HepG2 (cell line): ENCODE measurements at regions not wholly inside any gene's neighbourhood (a gene's known extent, or its start where the extent isn't known, plus 50 kb on each side); places are given as distances from the start of the nearest gene placed in this dataset.

Experiments
- ATAC-seq: fragments of 200-7000 bp; cut with Tn5 transposase; 3 replicates; pipeline ENCODE4 v1.9.1; 2020; ENCODE audit warnings: mild to moderate bottlenecking, moderate library complexity
- BruUV-seq: library from RNA; stranded (reverse); fragments of 400-500 nt; replicated peaks from 2 replicates; lab custom pipeline; 2021; lab: Mats Ljungman, UMichigan
- CTCF ChIA-PET: fragments of 300-600 bp; formaldehyde crosslinking; extraction: SDS; loops from one replicate; lab custom pipeline; 2021; ENCODE audit warnings: low total read pairs, inconsistent platforms, low intra/inter-chr PET ratio; lab: Yijun Ruan, JAX
- POLR2A ChIA-PET: fragments of 350-600 bp; sonication (Branson Sonifier 250); formaldehyde crosslinking; loops from one replicate; lab custom pipeline; 2020; ENCODE audit warnings: antibody characterized with exemption, inconsistent platforms; lab: Yijun Ruan, JAX
- DNase-seq: peaks from one replicate; pipeline ENCODE4 v3.0.0-alpha.2; 2015; ENCODE audit warnings: low spot score
- FAIRE-seq: peaks from 3 replicates; lab custom pipeline; 2011; peaks lifted over from hg19 to GRCh38; lab: Jason Lieb, UNC
- H2AFZ ChIP-seq: one replicate; pipeline ENCODE4 v1.6.1; 2011; ENCODE audit warnings: low read length, inconsistent platforms
- H3K27ac ChIP-seq: fragments of 300-600 bp; 3 replicates; pipeline ENCODE4 v1.8.0; 2011; ENCODE audit warnings: mixed run types, mild to moderate bottlenecking, mixed read lengths, low read length, inconsistent platforms; ENCODE audit not compliant: insufficient read depth; ENCODE audit errors: extremely low read length
- H3K27me3 ChIP-seq, 2 experiments: fragments of 200-600 bp in 1 of 2; 2 replicates in 1 of 2; 3 replicates in 1 of 2; pipeline versions ENCODE4 v1.6.0 to v1.8.0; 2011; ENCODE audit warnings: low read length in 2 of 2, mild to moderate bottlenecking in 2 of 2, moderate library complexity in 2 of 2, inconsistent platforms in 1 of 2; ENCODE audit not compliant: insufficient read depth in 2 of 2, control insufficient read depth in 1 of 2
- H3K36me3 ChIP-seq, 2 experiments: fragments of 200-600 bp in 1 of 2; replicated peaks in 1 of 2; 2 replicates in 1 of 2; 3 replicates in 1 of 2; pipeline versions ENCODE4 v1.5.1 to v1.8.0; 2011; ENCODE audit warnings: low read length in 2 of 2, inconsistent platforms in 1 of 2; ENCODE audit not compliant: insufficient read depth in 2 of 2, control insufficient read depth in 1 of 2
- H3K4me1 ChIP-seq: 2 replicates; pipeline ENCODE4 v1.5.1; 2012; ENCODE audit warnings: low read length, inconsistent platforms; ENCODE audit not compliant: insufficient read depth
- H3K4me2 ChIP-seq: 2 replicates; pipeline ENCODE4 v1.6.0; 2011; ENCODE audit warnings: low read depth, low read length, inconsistent platforms
- H3K4me3 ChIP-seq, 3 experiments: fragments of 200-600 bp in 1 of 3; sonication (generic), shearing (Covaris generic) in 1 of 3; replicated peaks in 1 of 3; 2 replicates each; pipeline ENCODE4 v1.5.1; 2011 to 2016; ENCODE audit warnings: low read length in 3 of 3, inconsistent platforms in 2 of 3, low read depth in 2 of 3, mild to moderate bottlenecking in 2 of 3, control low read depth in 1 of 3, mixed read lengths in 1 of 3; ENCODE audit not compliant: insufficient read depth in 1 of 3
- H3K79me2 ChIP-seq: one replicate; pipeline ENCODE4 v1.6.1; 2011; ENCODE audit warnings: low read length, inconsistent platforms; ENCODE audit not compliant: insufficient read depth
- H3K9ac ChIP-seq: 2 replicates; pipeline ENCODE4 v1.6.0; 2011; ENCODE audit warnings: mild to moderate bottlenecking, low read depth, low read length, inconsistent platforms; ENCODE audit not compliant: insufficient read depth
- H3K9me3 ChIP-seq: 2 replicates; pipeline ENCODE4 v1.5.1; 2012; ENCODE audit warnings: mild to moderate bottlenecking, low read length
- H4K20me1 ChIP-seq: 2 replicates; pipeline ENCODE4 v1.6.0; 2011; ENCODE audit warnings: inconsistent platforms, mild to moderate bottlenecking, low read length, moderate library complexity; ENCODE audit not compliant: insufficient read depth
- CAMTA2 ChIP-seq: sonication (generic); formaldehyde crosslinking; IDR thresholded peaks from 2 replicates; pipeline ENCODE4 v1.4.0; 2020; ENCODE audit warnings: mild to moderate bottlenecking, missing genetic modification reagents, borderline replicate concordance
- DPF2 ChIP-seq: sonication (generic); formaldehyde crosslinking; IDR thresholded peaks from 2 replicates; pipeline ENCODE4 v1.4.0; 2020; ENCODE audit warnings: mild to moderate bottlenecking, low read depth, missing genetic modification reagents, borderline replicate concordance
- HMGXB4 ChIP-seq, 2 experiments: sonication (generic) in 1 of 2; formaldehyde crosslinking in 1 of 2; IDR thresholded peaks; 2 replicates each; pipeline versions ENCODE4 v1.4.0 to v1.6.1; 2018 to 2020; ENCODE audit warnings: missing genetic modification reagents in 2 of 2, borderline replicate concordance in 1 of 2, low read depth in 1 of 2, mild to moderate bottlenecking in 1 of 2, missing biosample characterization in 1 of 2
- KMT2B ChIP-seq: IDR thresholded peaks from 2 replicates; pipeline ENCODE4 v1.6.1; 2016; ENCODE audit warnings: missing genetic modification reagents, missing compliant biosample characterization
- POLR2AphosphoS5 ChIP-seq: IDR thresholded peaks from 2 replicates; pipeline ENCODE4 v1.6.1; 2012; ENCODE audit warnings: low read depth, low read length
- PPARG ChIP-seq: conservative IDR thresholded peaks from 2 replicates; pipeline ENCODE4 v1.6.1; 2016; ENCODE audit warnings: missing biosample characterization, missing genetic modification reagents
- RFXANK ChIP-seq: IDR thresholded peaks from 2 replicates; pipeline ENCODE4 v1.6.1; 2016
- ZBTB38 ChIP-seq: sonication (generic); formaldehyde crosslinking; IDR thresholded peaks from 2 replicates; pipeline ENCODE4 v1.5.1; 2020; ENCODE audit warnings: mild to moderate bottlenecking, missing genetic modification reagents
- ZNF451 ChIP-seq: sonication (generic); formaldehyde crosslinking; IDR thresholded peaks from 2 replicates; pipeline ENCODE4 v1.5.0; 2020; ENCODE audit warnings: mild to moderate bottlenecking, missing genetic modification reagents
- ZNF776 ChIP-seq: sonication (generic); formaldehyde crosslinking; IDR thresholded peaks from 2 replicates; pipeline ENCODE4 v1.4.0; 2020; ENCODE audit warnings: mild to moderate bottlenecking, missing genetic modification reagents
- whole genome bisulfite sequencing: methylation state at CpG from one replicate; pipeline ENCODE4 v1.1.6; 2017; ENCODE audit warnings: low lambda C conversion rate; 5-methylcytosine and 5-hydroxymethylcytosine counted together
- in situ Hi-C: cut with HindIII; loops from 2 replicates; pipeline ENCODE4 v1.10.0; 2017; ENCODE audit warnings: low pct_unique_long_range_greater_than_20kb; ENCODE audit not compliant: extremely low pct_ligation_motif_present
- intact Hi-C: fragments of 100-400 bp; cut with micrococcal nuclease; formaldehyde crosslinking; loops from one replicate; pipeline ENCODE4 v1.10.0; 2022; ENCODE audit not compliant: unreplicated experiment

GRCh38 chr10:2118201-2118600 lies 380.9 kb upstream of the ADARB2 start:
- WGBS, result 69% methylated on average over 3 of the region's 3 CpGs
- POLR2A ChIA-PET, result no interaction called here
- H3K4me1 ChIP-seq, result no peaks in the 10 kb centered on the region
- H3K9ac ChIP-seq, result no peak overlapping the region
- H3K4me3 ChIP-seq, result no peak overlapping the region
- TF ChIP-seq PPARG (CRISPR knock-in tag) (no peak), ZNF776 (CRISPR knock-in tag) (no peak), CAMTA2 (no peak), HMGXB4 (CRISPR knock-in tag; IDR thresholded peaks at IDR 0.05; ENCODE audit: borderline replicate concordance in 1 of 2, low read depth in 1 of 2) (no peak), ZBTB38 (CRISPR knock-in tag) (no peak), RFXANK (CRISPR knock-in tag) (no peak), ZNF451 (CRISPR knock-in tag) (no peak), DPF2 (CRISPR knock-in tag) (no peak), POLR2AphosphoS5 (no peak), KMT2B (CRISPR knock-in tag) (no peak)
- no peak for DNase-seq
- CTCF ChIA-PET, result no interaction called here
- H3K4me2 ChIP-seq, result no peak overlapping the region
- in situ Hi-C loops (no loop called here), intact Hi-C loops (no loop called here)
- H3K36me3 ChIP-seq, result no peaks in the 10 kb centered on the region
- H2AFZ ChIP-seq, result no peak overlapping the region
- no peaks in the 10 kb centered on the region for H4K20me1 ChIP-seq
- ATAC-seq, result no peak
- no peak for FAIRE-seq
- H3K79me2 ChIP-seq, result no peaks in the 10 kb centered on the region
- H3K9me3 ChIP-seq, result peaks cover 13% of the 10 kb centered on the region
- no TSS peak for BruUV-seq
- no peak overlapping the region for H3K27ac ChIP-seq
- H3K27me3 ChIP-seq, result no peaks in the 10 kb centered on the region
